ENCODE measurements at regions not wholly inside any gene's neighbourhood (a gene's known extent, or its start where the extent isn't known, plus 50 kb on each side); places are given as distances from the start of the nearest gene placed in this dataset.

GRCh38 chr15:66939451-66940023 is 125.9 kb upstream of the SMAD3 start:
- H3K27me3 ChIP-seq, result no peaks in the 10 kb centered on the region
- peaks cover 7% of the 10 kb centered on the region for H3K9me3 ChIP-seq
- no peak for DNase-seq
- no peaks in the 10 kb centered on the region for H3K36me3 ChIP-seq
- H3K4me3 ChIP-seq, result no peak overlapping the region

DNA sequence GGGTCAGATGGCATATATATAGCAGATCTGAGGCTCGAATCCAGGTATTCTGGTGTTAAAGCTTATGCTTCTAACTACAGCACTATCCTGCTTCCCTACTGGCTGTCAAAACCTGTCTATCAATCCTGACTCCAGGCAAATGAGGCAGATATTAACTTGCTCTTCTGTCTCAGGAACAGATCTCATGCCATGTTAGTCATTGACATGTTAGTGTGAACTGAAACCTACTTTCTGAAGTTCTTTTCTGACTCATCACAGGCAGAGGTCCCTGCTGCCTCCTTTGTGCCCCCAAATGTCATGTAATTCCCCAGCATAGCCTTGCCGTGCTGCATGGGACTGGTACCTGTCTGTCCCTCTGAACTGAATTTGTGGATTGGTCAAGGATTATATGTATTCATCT is 125.0 kb upstream of the SMAD3 start:
- Histone ChIP-seq H3K9me3 (peaks cover 7% of the 10 kb centered on the region), H3K36me3 (no peaks in the 10 kb centered on the region), H3K4me3 (no peak overlapping the region), H3K27me3 (no peaks in the 10 kb centered on the region)
- no peak for DNase-seq

DNA sequence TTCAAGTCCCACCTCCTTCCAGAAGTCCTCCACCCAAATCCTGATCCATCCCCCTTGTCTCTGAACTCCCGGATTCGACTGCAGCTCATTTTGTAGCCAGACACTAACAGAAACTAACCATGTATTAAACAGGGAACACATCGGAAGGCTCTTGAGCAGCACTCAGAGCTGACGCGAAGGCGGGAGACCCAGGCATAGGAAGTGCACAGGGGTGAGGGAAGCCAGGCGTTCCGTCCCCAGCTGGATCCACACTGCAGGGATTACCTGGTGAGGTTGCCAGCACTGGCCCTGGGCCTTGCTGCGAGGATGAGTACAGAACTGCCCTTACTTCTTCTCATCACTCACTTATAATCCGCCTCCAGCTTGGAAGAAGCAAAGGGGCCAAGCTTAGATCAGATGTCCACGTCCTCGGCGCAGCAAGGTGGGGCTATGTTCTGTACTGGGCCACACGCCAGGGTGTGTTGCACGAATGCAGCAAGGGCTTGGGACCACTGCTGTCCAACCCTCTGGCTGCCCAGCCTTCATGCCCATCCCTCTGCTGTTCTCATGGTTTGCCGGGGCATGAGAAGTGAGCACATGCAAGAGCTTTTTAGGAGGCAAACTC is 124.2 kb upstream of the SMAD3 start:
- DNase-seq, result no peak
- Histone ChIP-seq H3K36me3 (no peaks in the 10 kb centered on the region), H3K9me3 (peaks cover 7% of the 10 kb centered on the region), H3K4me3 (no peak overlapping the region), H3K27me3 (no peaks in the 10 kb centered on the region)

DNA sequence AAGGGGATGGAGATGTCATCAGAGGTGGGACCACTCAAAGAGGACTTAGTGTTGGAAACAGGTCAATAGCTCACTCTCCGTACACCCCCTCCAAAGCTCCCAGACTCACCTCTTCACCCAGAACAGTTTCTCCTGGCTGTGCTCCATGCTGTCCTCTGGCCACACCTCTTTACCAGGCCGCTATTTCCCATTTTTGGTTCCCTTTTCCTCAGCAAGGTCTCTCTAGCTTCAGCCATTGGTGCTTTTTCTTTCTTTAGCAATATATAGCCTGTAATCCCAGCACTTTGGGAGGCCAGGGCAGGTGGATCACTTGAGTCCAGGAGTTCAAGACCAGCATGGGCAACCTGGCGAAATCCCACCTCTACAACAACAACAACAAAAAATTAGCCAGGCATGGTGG is 123.6 kb upstream of the SMAD3 start:
- Histone ChIP-seq H3K27me3 (no peaks in the 10 kb centered on the region), H3K4me3 (no peak overlapping the region), H3K9me3 (peaks cover 7% of the 10 kb centered on the region), H3K36me3 (no peaks in the 10 kb centered on the region)
- DNase-seq, result no peak

- H3K36me3 ChIP-seq, result no peaks in the 10 kb centered on the region
Observed at GRCh38 chr15:66942649-66943390, 122.6 kb upstream of the SMAD3 start.

GRCh38 chr15:66943456-66944095 is 121.8 kb upstream of the SMAD3 start:
- peak; percentile 42 for DNase-seq
- Histone ChIP-seq H3K36me3 (no peaks in the 10 kb centered on the region), H3K4me3 (no peak overlapping the region), H3K27me3 (no peaks in the 10 kb centered on the region), H3K9me3 (no peaks in the 10 kb centered on the region)

More at GRCh38 chr15:66942649-66943390, 122.6 kb upstream of the SMAD3 start:
- no peak for DNase-seq
- Histone ChIP-seq H3K4me3 (no peak overlapping the region), H3K9me3 (peaks cover 2% of the 10 kb centered on the region; the same call in 1 of the 2 replicates), H3K27me3 (no peaks in the 10 kb centered on the region)

GRCh38 chr15:66944121-66944520 is 121.3 kb upstream of the SMAD3 start:
- Histone ChIP-seq H3K4me3 (no peak overlapping the region), H3K36me3 (no peaks in the 10 kb centered on the region), H3K9me3 (no peaks in the 10 kb centered on the region), H3K27me3 (no peaks in the 10 kb centered on the region)
- no peak for DNase-seq

DNA sequence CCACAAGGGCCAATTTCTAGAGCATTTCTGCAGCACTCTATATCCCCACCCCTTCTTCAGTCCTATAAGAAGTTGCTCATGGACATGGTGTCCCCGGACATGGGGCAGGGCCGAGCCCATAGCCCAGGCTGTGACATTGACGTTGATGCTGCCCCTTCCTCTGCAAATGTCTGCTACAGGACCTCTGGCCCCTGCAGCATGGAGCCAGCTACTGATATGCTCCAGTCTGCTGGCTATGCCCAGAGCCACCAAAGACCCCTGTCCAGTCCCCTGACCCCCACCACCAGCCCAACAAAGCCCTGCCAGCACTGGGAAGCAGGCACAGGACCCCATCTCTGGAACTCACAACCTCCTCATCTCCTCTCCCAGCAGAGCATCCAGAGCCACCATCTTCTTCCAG is 120.1 kb upstream of the SMAD3 start:
- DNase-seq, result no peak
- Histone ChIP-seq H3K9me3 (no peaks in the 10 kb centered on the region), H3K36me3 (no peaks in the 10 kb centered on the region), H3K4me3 (no peak overlapping the region), H3K27me3 (no peaks in the 10 kb centered on the region)

- no peaks in the 10 kb centered on the region for H3K9me3 ChIP-seq
- DNase-seq, result no peak
- no peaks in the 10 kb centered on the region for H3K27me3 ChIP-seq
- H3K36me3 ChIP-seq, result no peaks in the 10 kb centered on the region
- H3K4me3 ChIP-seq, result no peak overlapping the region
Observed at GRCh38 chr15:66945842-66946241, 119.6 kb upstream of the SMAD3 start.

GRCh38 chr15:66946578-66947164 is 118.7 kb upstream of the SMAD3 start:
- no peak overlapping the region for H3K4me3 ChIP-seq
- H3K27me3 ChIP-seq, result no peaks in the 10 kb centered on the region
- H3K9me3 ChIP-seq, result no peaks in the 10 kb centered on the region
- peak; percentile 48 for DNase-seq
- H3K36me3 ChIP-seq, result no peaks in the 10 kb centered on the region

DNA sequence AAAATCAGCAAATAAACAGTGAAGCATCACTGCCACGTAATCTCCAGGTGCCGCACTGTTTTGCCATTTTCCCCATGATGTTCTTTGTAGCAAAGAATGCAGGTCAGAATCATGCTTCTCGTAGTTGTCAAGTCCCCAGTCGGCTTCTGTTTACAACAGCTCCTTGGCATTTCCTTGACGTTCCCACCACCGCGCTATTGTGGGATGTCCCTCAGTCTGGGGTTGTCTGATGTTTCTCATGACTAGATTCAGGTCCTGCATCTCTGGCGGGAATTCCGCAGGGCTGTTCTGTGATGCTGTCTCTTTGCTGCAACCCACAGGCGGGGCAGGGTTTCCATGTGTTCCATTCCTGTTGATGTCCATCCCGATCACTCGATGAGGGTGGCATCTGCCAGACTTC is 117.9 kb upstream of the SMAD3 start:
- no peaks in the 10 kb centered on the region for H3K27me3 ChIP-seq

GRCh38 chr15:66948294-66948693 is 117.1 kb upstream of the SMAD3 start:
- Histone ChIP-seq H3K36me3 (no peaks in the 10 kb centered on the region), H3K9me3 (no peaks in the 10 kb centered on the region), H3K4me3 (no peak overlapping the region), H3K27me3 (no peaks in the 10 kb centered on the region)
- DNase-seq, result peak; percentile 72

More for the DNA sequence above, 117.9 kb upstream of the SMAD3 start:
- Histone ChIP-seq H3K4me3 (no peak overlapping the region), H3K9me3 (no peaks in the 10 kb centered on the region), H3K36me3 (no peaks in the 10 kb centered on the region)
- DNase-seq, result no peak

DNA sequence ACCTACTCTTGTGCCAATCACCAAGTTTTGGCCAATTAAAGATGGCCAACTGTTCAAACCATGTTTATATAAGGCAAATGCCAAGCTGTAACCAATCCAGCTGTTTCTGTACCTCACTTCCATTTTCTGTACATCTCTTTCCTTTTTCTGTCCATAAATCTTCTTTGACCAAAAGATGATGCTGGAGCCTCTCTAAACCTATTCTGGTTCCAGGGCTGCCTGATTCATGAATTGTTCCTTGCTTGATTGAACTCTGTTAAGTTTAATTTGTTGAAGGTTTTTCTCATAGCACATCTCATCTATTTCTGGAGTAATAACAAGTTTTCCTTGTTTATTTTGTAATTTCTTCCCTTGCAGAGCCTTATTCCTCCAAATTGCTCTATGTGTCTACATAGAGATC is 115.3 kb upstream of the SMAD3 start:
- H3K27me3 ChIP-seq, result no peaks in the 10 kb centered on the region
- H3K4me3 ChIP-seq, result no peak overlapping the region
- no peaks in the 10 kb centered on the region for H3K36me3 ChIP-seq
- no peaks in the 10 kb centered on the region for H3K9me3 ChIP-seq
- DNase-seq, result no peak

- Histone ChIP-seq H3K36me3 (no peaks in the 10 kb centered on the region), H3K9me3 (no peaks in the 10 kb centered on the region), H3K4me3 (no peak overlapping the region), H3K27me3 (no peaks in the 10 kb centered on the region)
- no peak for DNase-seq
Observed at GRCh38 chr15:66951531-66952320, 113.7 kb upstream of the SMAD3 start.

- Histone ChIP-seq H3K9me3 (no peaks in the 10 kb centered on the region), H3K36me3 (no peaks in the 10 kb centered on the region; the same call in 1 of the 2 replicates), H3K27me3 (no peaks in the 10 kb centered on the region), H3K4me3 (no peak overlapping the region)
- DNase-seq, result no peak
Observed at GRCh38 chr15:66952756-66953522, 112.5 kb upstream of the SMAD3 start.

Data from MG63 (cell line).